Panc1 (cell line): ENCODE measurements at regions not wholly inside any gene's neighbourhood (a gene's known extent, or its start where the extent isn't known, plus 50 kb on each side); places are given as distances from the start of the nearest gene placed in this dataset.

Source experiments
- ATAC-seq: fragments of 200-7000 bp; cut with Tn5 transposase; 2 replicates; pipeline ENCODE4 v1.9.1; 2020; ENCODE audit warnings: mild to moderate bottlenecking, moderate library complexity
- BruUV-seq: library from RNA; stranded (reverse); fragments of 400-500 nt; replicated peaks from 2 replicates; lab custom pipeline; 2021; lab: Mats Ljungman, UMichigan
- CTCF ChIA-PET: fragments of 300-600 bp; sonication (Branson Sonifier 250); formaldehyde crosslinking; loops from one replicate; lab custom pipeline; 2022; ENCODE audit warnings: antibody characterized with exemption; lab: Charles Lee
- POLR2A ChIA-PET: fragments of 300-600 bp; sonication (Branson Sonifier 250); formaldehyde crosslinking; loops from one replicate; lab custom pipeline; 2022; ENCODE audit warnings: antibody characterized with exemption; lab: Charles Lee
- DNase-seq: peaks from one replicate; pipeline ENCODE4 v3.0.0-alpha.2; 2010; ENCODE audit warnings: low read depth, low spot score
- H3K27ac ChIP-seq: 2 replicates; pipeline ENCODE4 v1.5.1; 2011; ENCODE audit warnings: mild to moderate bottlenecking, low read length, inconsistent platforms
- H3K27me3 ChIP-seq: fragments of 200-500 bp; sonication (Bioruptor generic); 2 replicates; pipeline ENCODE4 v1.6.0; 2014; ENCODE audit warnings: low read length, inconsistent platforms; ENCODE audit not compliant: control insufficient read depth, insufficient read depth
- H3K36me3 ChIP-seq: fragments of 200-500 bp; sonication (Bioruptor generic); 2 replicates; pipeline ENCODE4 v1.5.1; 2014; ENCODE audit warnings: inconsistent platforms, mild to moderate bottlenecking, low read length, moderate library complexity; ENCODE audit not compliant: control insufficient read depth, insufficient read depth
- H3K4me1 ChIP-seq: 2 replicates; pipeline ENCODE4 v1.5.1; 2011; ENCODE audit warnings: inconsistent platforms, mild to moderate bottlenecking, low read length, moderate library complexity; ENCODE audit not compliant: control insufficient read depth, insufficient read depth
- H3K4me3 ChIP-seq, 2 experiments: 2 replicates each; pipeline ENCODE4 v1.5.1; 2011 to 2012; ENCODE audit warnings: low read depth in 2 of 2, low read length in 2 of 2, mild to moderate bottlenecking in 2 of 2, inconsistent platforms in 1 of 2, moderate library complexity in 1 of 2
- H3K9me3 ChIP-seq: fragments of 200-500 bp; sonication (Bioruptor generic); 2 replicates; pipeline ENCODE4 v1.5.1; 2014; ENCODE audit warnings: low read depth, mild to moderate bottlenecking, inconsistent platforms, low read length, moderate library complexity; ENCODE audit not compliant: control insufficient read depth, insufficient read depth
- CTCF ChIP-seq: fragments of 450-650 bp; IDR thresholded peaks from 2 replicates; pipeline ENCODE4 v1.5.1; 2017; ENCODE audit warnings: mild to moderate bottlenecking
- POLR2AphosphoS5 ChIP-seq: IDR thresholded peaks from 2 replicates; pipeline ENCODE4 v1.6.1; 2012; ENCODE audit warnings: mild to moderate bottlenecking, low read depth, low read length, moderate library complexity
- SIN3A ChIP-seq: IDR thresholded peaks from 2 replicates; pipeline ENCODE4 v1.6.1; 2012; ENCODE audit warnings: low read depth, mild to moderate bottlenecking, low read length, moderate library complexity, borderline replicate concordance; ENCODE audit not compliant: insufficient read depth
- TCF7L2 ChIP-seq: IDR thresholded peaks from 2 replicates; pipeline ENCODE4 v1.6.1; 2011; ENCODE audit warnings: mild to moderate bottlenecking, low read depth, low read length, inconsistent platforms
- in situ Hi-C: cut with HindIII; loops from 2 replicates; pipeline ENCODE4 v1.10.0; 2016; ENCODE audit warnings: low sequenced_read_pairs, low pct_unique_long_range_greater_than_20kb
- intact Hi-C: fragments of 100-400 bp; cut with micrococcal nuclease; formaldehyde crosslinking; loops from one replicate; pipeline ENCODE4 v1.10.0; 2022; ENCODE audit not compliant: unreplicated experiment
- TF ChIP-seq, protein P1 (sequence below), 2 experiments: IDR thresholded peaks; 2 replicates each; pipeline ENCODE4 v1.6.1; 2011 to 2012; ENCODE audit warnings: low read depth in 2 of 2, control low read depth in 1 of 2, low read length in 1 of 2, mild to moderate bottlenecking in 1 of 2, moderate library complexity in 1 of 2; ENCODE audit not compliant: insufficient read depth in 1 of 2

DNA sequence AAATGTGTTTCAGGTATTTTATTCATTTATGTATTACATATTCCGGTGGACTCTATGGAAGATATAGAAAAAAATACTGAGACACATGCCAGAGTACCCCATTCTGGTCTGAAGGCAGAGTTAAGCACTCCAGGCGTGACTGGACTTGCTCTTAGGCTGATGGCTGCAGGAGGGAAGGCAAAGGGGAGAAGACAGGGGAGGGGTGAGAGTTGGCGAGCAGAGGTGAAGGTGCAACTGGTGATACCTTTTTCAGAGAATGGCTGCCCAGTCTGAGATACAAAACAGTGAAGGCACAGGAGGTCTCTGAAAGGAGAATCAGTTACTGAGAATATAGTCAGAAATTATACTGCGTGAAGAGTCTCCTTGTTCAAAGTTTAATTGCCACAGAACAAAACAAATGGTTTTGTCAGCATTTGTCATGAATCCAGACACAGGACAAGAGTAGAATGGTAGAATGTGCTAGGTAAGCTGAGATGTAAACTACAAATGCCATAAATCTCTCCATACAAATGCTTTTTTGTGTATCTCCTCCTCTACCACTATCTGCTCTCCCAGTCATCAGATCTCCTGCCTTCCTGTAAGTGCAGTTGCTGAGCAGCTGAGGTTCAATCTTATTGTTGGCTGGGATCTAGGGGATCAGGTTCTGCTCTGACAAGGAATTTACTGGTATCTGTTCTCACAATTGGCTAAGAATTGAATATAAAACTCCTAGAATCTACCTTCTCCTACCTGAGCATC, 104.2 kb upstream of the DST start:
- TF ChIP-seq TCF7L2: no peak
- TF ChIP-seq POLR2AphosphoS5: no peak
- TF ChIP-seq, protein P1, sequence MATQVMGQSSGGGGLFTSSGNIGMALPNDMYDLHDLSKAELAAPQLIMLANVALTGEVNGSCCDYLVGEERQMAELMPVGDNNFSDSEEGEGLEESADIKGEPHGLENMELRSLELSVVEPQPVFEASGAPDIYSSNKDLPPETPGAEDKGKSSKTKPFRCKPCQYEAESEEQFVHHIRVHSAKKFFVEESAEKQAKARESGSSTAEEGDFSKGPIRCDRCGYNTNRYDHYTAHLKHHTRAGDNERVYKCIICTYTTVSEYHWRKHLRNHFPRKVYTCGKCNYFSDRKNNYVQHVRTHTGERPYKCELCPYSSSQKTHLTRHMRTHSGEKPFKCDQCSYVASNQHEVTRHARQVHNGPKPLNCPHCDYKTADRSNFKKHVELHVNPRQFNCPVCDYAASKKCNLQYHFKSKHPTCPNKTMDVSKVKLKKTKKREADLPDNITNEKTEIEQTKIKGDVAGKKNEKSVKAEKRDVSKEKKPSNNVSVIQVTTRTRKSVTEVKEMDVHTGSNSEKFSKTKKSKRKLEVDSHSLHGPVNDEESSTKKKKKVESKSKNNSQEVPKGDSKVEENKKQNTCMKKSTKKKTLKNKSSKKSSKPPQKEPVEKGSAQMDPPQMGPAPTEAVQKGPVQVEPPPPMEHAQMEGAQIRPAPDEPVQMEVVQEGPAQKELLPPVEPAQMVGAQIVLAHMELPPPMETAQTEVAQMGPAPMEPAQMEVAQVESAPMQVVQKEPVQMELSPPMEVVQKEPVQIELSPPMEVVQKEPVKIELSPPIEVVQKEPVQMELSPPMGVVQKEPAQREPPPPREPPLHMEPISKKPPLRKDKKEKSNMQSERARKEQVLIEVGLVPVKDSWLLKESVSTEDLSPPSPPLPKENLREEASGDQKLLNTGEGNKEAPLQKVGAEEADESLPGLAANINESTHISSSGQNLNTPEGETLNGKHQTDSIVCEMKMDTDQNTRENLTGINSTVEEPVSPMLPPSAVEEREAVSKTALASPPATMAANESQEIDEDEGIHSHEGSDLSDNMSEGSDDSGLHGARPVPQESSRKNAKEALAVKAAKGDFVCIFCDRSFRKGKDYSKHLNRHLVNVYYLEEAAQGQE (IDR thresholded peaks at IDR 0.05; ENCODE audit: insufficient read depth in 1 of 2, low read depth in 2 of 2, low read length in 1 of 2): no peak
- TF ChIP-seq CTCF: no peak
- TF ChIP-seq SIN3A: no peak
- no peaks in the 10 kb centered on the region for H3K36me3 ChIP-seq
- POLR2A ChIA-PET: no interaction called here
- intact Hi-C loops: no loop called here
- ATAC-seq: no peak
- H3K9me3 ChIP-seq: no peaks in the 10 kb centered on the region
- no peaks in the 10 kb centered on the region for H3K27me3 ChIP-seq
- no peak overlapping the region for H3K4me3 ChIP-seq
- peaks cover 81% of the 10 kb centered on the region for H3K4me1 ChIP-seq
- DNase-seq: no peak
- BruUV-seq: no TSS peak
- H3K27ac ChIP-seq: peak overlapping the region; percentile 64
- CTCF ChIA-PET: no interaction called here
- in situ Hi-C loops: no loop called here

DNA sequence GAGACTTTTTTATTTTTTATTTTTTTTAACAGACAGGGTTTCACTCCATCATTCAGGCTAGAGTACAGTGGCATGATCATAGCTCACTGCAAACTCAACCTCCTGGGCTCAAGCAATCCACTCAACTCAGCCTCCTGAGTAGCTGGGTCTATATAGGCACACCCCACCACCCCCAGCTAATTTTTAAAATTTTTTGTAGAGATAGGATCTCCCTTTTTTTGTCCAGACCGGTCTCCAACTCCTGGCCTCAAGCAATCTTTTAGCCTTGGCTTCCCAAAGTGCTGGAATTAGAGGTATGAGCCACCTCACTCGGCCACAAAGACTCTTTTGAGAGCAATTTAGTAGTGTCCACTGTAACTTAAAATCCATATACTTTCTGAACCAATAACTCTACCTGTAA, 103.3 kb upstream of the DST start:
- BruUV-seq: no TSS peak
- peaks cover 79% of the 10 kb centered on the region for H3K4me1 ChIP-seq
- ATAC-seq: no peak
- intact Hi-C loops: no loop called here
- no peak overlapping the region for H3K4me3 ChIP-seq
- CTCF ChIA-PET: no interaction called here
- 0 out of 2 replicates have a peak overlapping the region, but pooled peaks have one; percentile 10 for H3K27ac ChIP-seq
- no peaks in the 10 kb centered on the region for H3K9me3 ChIP-seq
- in situ Hi-C loops: no loop called here
- no peak for DNase-seq
- H3K36me3 ChIP-seq: no peaks in the 10 kb centered on the region
- TF ChIP-seq TCF7L2 (no peak), CTCF (no peak), SIN3A (no peak), POLR2AphosphoS5 (no peak)
- TF ChIP-seq, protein P1 (IDR thresholded peaks at IDR 0.05; ENCODE audit: insufficient read depth in 1 of 2, low read depth in 2 of 2, low read length in 1 of 2): no peak
- POLR2A ChIA-PET: no interaction called here
- H3K27me3 ChIP-seq: no peaks in the 10 kb centered on the region
